GM12874 (cell line): ENCODE measurements at regions not wholly inside any gene's neighbourhood (a gene's known extent, or its start where the extent isn't known, plus 50 kb on each side); places are given as distances from the start of the nearest gene placed in this dataset.

Source experiments
- CTCF ChIP-seq: IDR thresholded peaks from 2 replicates; pipeline ENCODE4 v1.5.1; 2011; ENCODE audit warnings: low read depth, mild to moderate bottlenecking, control low read depth, low read length, moderate library complexity; ENCODE audit not compliant: insufficient read depth

- no peak for TF ChIP-seq CTCF
Observed at GRCh38 chr9:119003882-119004617, 365.2 kb downstream of the BRINP1 start.

GRCh38 chr9:119004618-119004990 is 364.6 kb downstream of the BRINP1 start:
- no peak for TF ChIP-seq CTCF

GRCh38 chr9:119005162-119005561 is 364.1 kb downstream of the BRINP1 start:
- no peak for TF ChIP-seq CTCF

- TF ChIP-seq CTCF, result no peak
Observed at GRCh38 chr9:119009249-119009648, 360.0 kb downstream of the BRINP1 start.

GRCh38 chr9:119020284-119020683 is 349.0 kb downstream of the BRINP1 start:
- no peak for TF ChIP-seq CTCF

- TF ChIP-seq CTCF, result no peak
Observed at GRCh38 chr9:119020730-119021333, 348.4 kb downstream of the BRINP1 start.

- TF ChIP-seq CTCF, result no peak
Observed at GRCh38 chr9:119026120-119026519, 343.1 kb downstream of the BRINP1 start.
